K562 (cell line): ENCODE measurements at regions not wholly inside any gene's neighbourhood (a gene's known extent, or its start where the extent isn't known, plus 50 kb on each side); places are given as distances from the start of the nearest gene placed in this dataset.

ENCODE experiments used
- ATAC-seq: fragments of 200-7000 bp; cut with Tn5 transposase; 3 replicates; pipeline ENCODE4 v1.9.1; 2020; ENCODE audit warnings: moderate library complexity
- BruUV-seq: library from RNA; stranded (reverse); fragments of 400-500 nt; replicated peaks from 2 replicates; lab custom pipeline; 2021; lab: Mats Ljungman, UMichigan
- CTCF ChIA-PET: fragments of 300-600 bp; formaldehyde crosslinking; extraction: SDS; loops from one replicate; lab custom pipeline; 2021; ENCODE audit warnings: low intra/inter-chr PET ratio; lab: Yijun Ruan, JAX
- POLR2A ChIA-PET: fragments of 300-600, 350-650 bp; sonication (Branson Sonifier 250); formaldehyde crosslinking; extraction: SDS; loops from one replicate; lab custom pipeline; 2021; ENCODE audit warnings: antibody characterized with exemption, inconsistent platforms; lab: Yijun Ruan, JAX
- DNase-seq, 4 experiments: peaks; one replicate each; pipeline versions ENCODE4 v3.0.0 to v3.0.0-alpha.2; 2011 to 2018; ENCODE audit warnings: low spot score in 3 of 4, mixed read lengths in 3 of 4; ENCODE audit errors: extremely low read depth in 1 of 4
- FAIRE-seq: peaks from 2 replicates; lab custom pipeline; 2011; peaks lifted over from hg19 to GRCh38; lab: Jason Lieb, UNC
- H2AFZ ChIP-seq: 2 replicates; pipeline ENCODE4 v1.6.0; 2011; ENCODE audit warnings: low read depth, low read length, control low read depth, inconsistent platforms
- H3K27ac ChIP-seq: fragments of 200-600 bp; 3 replicates; pipeline ENCODE4 v1.8.0; 2011; ENCODE audit warnings: low read depth, mild to moderate bottlenecking, control low read depth, inconsistent platforms, low read length, moderate library complexity, mixed read lengths; ENCODE audit errors: extremely low read depth
- H3K27me3 ChIP-seq, 2 experiments: fragments of 300-600 bp in 1 of 2; 2 replicates in 1 of 2; 3 replicates in 1 of 2; pipeline versions ENCODE4 v1.6.0 to v1.8.0; 2011; ENCODE audit warnings: inconsistent platforms in 2 of 2, low read length in 2 of 2, mild to moderate bottlenecking in 1 of 2, mixed read lengths in 1 of 2, moderate library complexity in 1 of 2; ENCODE audit not compliant: control insufficient read depth in 2 of 2, insufficient read depth in 2 of 2
- H3K36me3 ChIP-seq: fragments of 300-600 bp; 3 replicates; pipeline ENCODE4 v1.8.0; 2011; ENCODE audit warnings: mild to moderate bottlenecking, low read length, inconsistent platforms; ENCODE audit not compliant: control insufficient read depth, insufficient read depth
- H3K4me1 ChIP-seq, 2 experiments: fragments of 200-600 bp in 1 of 2; replicated peaks in 1 of 2; 2 replicates in 1 of 2; 3 replicates in 1 of 2; pipeline versions ENCODE4 v1.5.1 to v1.8.0; 2011; ENCODE audit warnings: inconsistent platforms in 2 of 2, low read length in 2 of 2, mild to moderate bottlenecking in 1 of 2, mixed read lengths in 1 of 2, moderate library complexity in 1 of 2; ENCODE audit not compliant: control insufficient read depth in 2 of 2, insufficient read depth in 2 of 2
- H3K4me2 ChIP-seq: 2 replicates; pipeline ENCODE4 v1.6.1; 2011; ENCODE audit warnings: low read length, control low read depth, inconsistent platforms, mixed read lengths; ENCODE audit not compliant: insufficient read depth
- H3K4me3 ChIP-seq: fragments of 200-600 bp; sonication (generic), shearing (Covaris generic); 2 replicates; pipeline ENCODE4 v1.5.1; 2016; ENCODE audit warnings: control low read depth, inconsistent platforms
- H3K79me2 ChIP-seq: fragments of 200-600 bp; 3 replicates; pipeline ENCODE4 v1.8.0; 2011; ENCODE audit warnings: low read length, inconsistent platforms; ENCODE audit not compliant: control insufficient read depth, insufficient read depth
- H3K9ac ChIP-seq, 2 experiments: 2 replicates each; pipeline versions ENCODE4 v1.6.0 to v1.6.1; 2011; ENCODE audit warnings: low read depth in 2 of 2, low read length in 2 of 2, control low read depth in 1 of 2, inconsistent platforms in 1 of 2, mild to moderate bottlenecking in 1 of 2, mixed read lengths in 1 of 2; ENCODE audit not compliant: insufficient read depth in 1 of 2
- H3K9me1 ChIP-seq: one replicate; pipeline ENCODE4 v1.6.0; 2011; ENCODE audit warnings: inconsistent platforms, mild to moderate bottlenecking, low read length, moderate library complexity; ENCODE audit not compliant: control insufficient read depth, insufficient read depth
- H3K9me3 ChIP-seq: replicated peaks from 2 replicates; pipeline ENCODE4 v1.5.1; 2011; ENCODE audit warnings: low read depth, low read length, inconsistent platforms; ENCODE audit not compliant: control insufficient read depth, insufficient read depth
- H4K20me1 ChIP-seq: replicated peaks from 2 replicates; pipeline ENCODE4 v1.6.1; 2011; ENCODE audit warnings: low read length, inconsistent platforms, mixed read lengths; ENCODE audit not compliant: control insufficient read depth, insufficient read depth
- CEBPB ChIP-seq: fragments of 450-650 bp; IDR thresholded peaks from 2 replicates; pipeline ENCODE4 v1.6.1; 2016; ENCODE audit warnings: missing genetic modification characterization, missing compliant biosample characterization
- DPF2 ChIP-seq: fragments of 450-650 bp; IDR thresholded peaks from 2 replicates; pipeline ENCODE4 v1.6.1; 2016
- ETS1 ChIP-seq: conservative IDR thresholded peaks from 2 replicates; pipeline ENCODE4 v1.6.1; 2011; ENCODE audit warnings: low read depth, mild to moderate bottlenecking, low read length; ENCODE audit not compliant: control insufficient read depth
- HDAC1 ChIP-seq, 2 experiments: fragments of 450-650 bp; IDR thresholded peaks; 2 replicates each; pipeline ENCODE4 v1.6.1; 2016 to 2017; ENCODE audit warnings: inconsistent platforms in 1 of 2, mild to moderate bottlenecking in 1 of 2, moderate library complexity in 1 of 2
- HNRNPUL1 ChIP-seq: fragments of 200-400 bp; formaldehyde crosslinking; IDR thresholded peaks from 2 replicates; pipeline ENCODE4 v1.6.1; 2017; ENCODE audit warnings: low read length
- JUNB ChIP-seq: fragments of 450-650 bp; formaldehyde crosslinking; conservative IDR thresholded peaks from 2 replicates; pipeline ENCODE4 v1.4.0; 2020; ENCODE audit warnings: mild to moderate bottlenecking
- KAT7 ChIP-seq: sonication (generic); formaldehyde crosslinking; IDR thresholded peaks from 2 replicates; pipeline ENCODE4 v1.8.0; 2022; ENCODE audit warnings: missing genetic modification reagents, mild to moderate bottlenecking, borderline replicate concordance
- MEF2A ChIP-seq: IDR thresholded peaks from 2 replicates; pipeline ENCODE4 v1.6.1; 2011; ENCODE audit warnings: low read depth, mild to moderate bottlenecking, low read length, moderate library complexity; ENCODE audit not compliant: control insufficient read depth
- NCOA1 ChIP-seq: fragments of 450-650 bp; IDR thresholded peaks from 2 replicates; pipeline ENCODE4 v1.6.1; 2016; ENCODE audit warnings: low read depth
- NCOA6 ChIP-seq: fragments of 450-650 bp; IDR thresholded peaks from 2 replicates; pipeline ENCODE4 v1.6.1; 2017; ENCODE audit warnings: mild to moderate bottlenecking
- NR2C2 ChIP-seq, 2 experiments: fragments of 200-800 bp in 1 of 2; sonication (Bioruptor generic) in 1 of 2; sonication (generic) in 1 of 2; formaldehyde crosslinking in 1 of 2; IDR thresholded peaks; 2 replicates each; pipeline versions ENCODE4 v1.6.1 to v1.8.0; 2016 to 2022; ENCODE audit warnings: mild to moderate bottlenecking in 1 of 2, missing compliant biosample characterization in 1 of 2, missing genetic modification characterization in 1 of 2, missing genetic modification reagents in 1 of 2
- SAFB2 ChIP-seq: fragments of 200-400 bp; formaldehyde crosslinking; IDR thresholded peaks from 2 replicates; pipeline ENCODE4 v1.6.1; 2018; ENCODE audit warnings: borderline replicate concordance, low read length, low read depth, moderate library complexity; ENCODE audit not compliant: severe bottlenecking
- SETDB1 ChIP-seq: IDR thresholded peaks from one replicate; pipeline ENCODE4 v1.6.1; 2012; ENCODE audit warnings: low read length, control low read depth, inconsistent platforms
- ZFPM2 ChIP-seq: fragments of 250-450 bp; sonication (Bioruptor Pico); IDR thresholded peaks from 2 replicates; pipeline ENCODE4 v1.5.1; 2022; ENCODE audit warnings: mild to moderate bottlenecking
- ZMIZ1 ChIP-seq, 2 experiments: fragments of 150-350 bp in 1 of 2; IDR thresholded peaks; 2 replicates each; pipeline ENCODE4 v1.6.1; 2012 to 2016; ENCODE audit warnings: low read depth in 2 of 2, low read length in 2 of 2, mild to moderate bottlenecking in 1 of 2, moderate library complexity in 1 of 2
- ZNF165 ChIP-seq: fragments of 250-450 bp; sonication (Bioruptor Pico); IDR thresholded peaks from 2 replicates; pipeline ENCODE4 v1.4.0; 2020; ENCODE audit warnings: borderline replicate concordance
- ZNF24 ChIP-seq: fragments of 450-650 bp; IDR thresholded peaks from 2 replicates; pipeline ENCODE4 v1.6.1; 2016
- ZNF324 ChIP-seq: fragments of 250-450 bp; sonication (Bioruptor Pico); IDR thresholded peaks from 2 replicates; pipeline ENCODE4 v1.4.0; 2020; ENCODE audit warnings: mild to moderate bottlenecking
- ZNF347 ChIP-seq: fragments of 450-650 bp; formaldehyde crosslinking; IDR thresholded peaks from 2 replicates; pipeline ENCODE4 v1.4.0; 2020; ENCODE audit warnings: low read depth, mild to moderate bottlenecking, moderate library complexity
- ZNF668 ChIP-seq: fragments of 250-450 bp; sonication (Bioruptor Pico); IDR thresholded peaks from 2 replicates; pipeline ENCODE4 v1.8.0; 2022; ENCODE audit warnings: mild to moderate bottlenecking, inconsistent platforms
- WGBS: fragments of 100-300 bp; shearing (Covaris generic); methylation state at CpG from one replicate; pipeline ENCODE4 v1.1.6; 2016; ENCODE audit warnings: low coverage, mixed read lengths; ENCODE audit not compliant: insufficient coverage; ENCODE audit errors: missing lambda C conversion rate; 5-methylcytosine and 5-hydroxymethylcytosine counted together
- in situ Hi-C: fragments of 300-500 bp; cut with MboI; formaldehyde crosslinking; loops from 4 replicates; pipeline ENCODE4 v1.15.0; 2018; ENCODE audit warnings: inconsistent platforms, mixed read lengths
- intact Hi-C: fragments of 100-400 bp; cut with micrococcal nuclease; formaldehyde crosslinking; loops from 2 replicates; pipeline ENCODE4 v1.14.2; 2022

DNA sequence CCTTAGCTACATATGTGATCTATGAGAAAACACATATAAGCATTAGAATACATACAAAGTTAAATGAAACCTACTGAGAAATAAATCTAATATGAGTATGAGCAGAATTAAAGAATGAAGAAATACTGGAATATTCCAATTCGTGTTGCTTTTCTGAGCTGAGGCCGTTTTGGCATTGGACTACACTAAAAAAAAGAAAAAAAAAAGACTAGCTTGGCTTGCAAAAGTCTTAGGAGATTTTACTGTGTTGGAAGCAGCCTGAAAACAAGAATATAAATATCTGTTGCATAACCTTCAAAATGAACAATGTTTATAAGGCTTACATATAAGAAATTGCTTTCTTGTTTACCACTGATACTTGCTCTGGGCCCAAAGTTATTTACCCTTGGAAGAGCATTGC lies 562.8 kb downstream of the TMEM182 start:
- no peak for FAIRE-seq
- intact Hi-C loops: no loop called here

More for the DNA sequence above, 562.8 kb downstream of the TMEM182 start:
- Histone ChIP-seq H3K4me1 (no peaks in the 10 kb centered on the region), H2AFZ (no peak overlapping the region), H3K27ac (no peak overlapping the region), H3K9ac (no peak overlapping the region), H3K4me2 (no peak overlapping the region), H3K79me2 (no peaks in the 10 kb centered on the region), H4K20me1 (no peaks in the 10 kb centered on the region), H3K9me1 (no peaks in the 10 kb centered on the region), H3K9me3 (no peaks in the 10 kb centered on the region), H3K4me3 (no peak overlapping the region), H3K27me3 (no peaks in the 10 kb centered on the region), H3K36me3 (no peaks in the 10 kb centered on the region)
- DNase-seq: no peak
- ATAC-seq: no peak
- in situ Hi-C loops: no loop called here
- ChIA-PET POLR2A (no interaction called here), CTCF (no interaction called here)
- TF ChIP-seq ZNF165 (CRISPR knock-in tag): no peak
- no peak for TF ChIP-seq ETS1
- TF ChIP-seq MEF2A: no peak
- TF ChIP-seq JUNB: no peak
- TF ChIP-seq NCOA6: no peak
- no peak for TF ChIP-seq ZMIZ1 (IDR thresholded peaks at IDR 0.05; ENCODE audit: low read depth in 2 of 2, low read length in 2 of 2)
- TF ChIP-seq DPF2: no peak
- no peak for TF ChIP-seq NR2C2 (CRISPR knock-in tag; IDR thresholded peaks at IDR 0.05)
- TF ChIP-seq NR2C2 (tag; IDR thresholded peaks at IDR 0.05): no peak
- no peak for TF ChIP-seq KAT7 (CRISPR knock-in tag)
- TF ChIP-seq NCOA1: no peak
- TF ChIP-seq SAFB2: no peak
- TF ChIP-seq HDAC1 (IDR thresholded peaks at IDR 0.05): no peak
- TF ChIP-seq ZNF24: no peak
- no peak for TF ChIP-seq ZNF347 (CRISPR knock-in tag)
- no peak for TF ChIP-seq HNRNPUL1
- TF ChIP-seq ZNF324 (CRISPR knock-in tag): no peak
- no peak for TF ChIP-seq SETDB1
- no peak for TF ChIP-seq CEBPB (tag)
- TF ChIP-seq ZNF668: no peak
- no peak for TF ChIP-seq ZFPM2 (CRISPR knock-in tag)
- no TSS peak for BruUV-seq
- WGBS: 6% methylated on average over 2 of the region's 2 CpGs
